SK-N-MC (cell line): ENCODE measurements at regions not wholly inside any gene's neighbourhood (a gene's known extent, or its start where the extent isn't known, plus 50 kb on each side); places are given as distances from the start of the nearest gene placed in this dataset.

ENCODE experiments used
- DNase-seq: peaks from one replicate; pipeline ENCODE4 v3.0.0-alpha.2; 2011; ENCODE audit warnings: low read depth, low spot score
- H3K27ac ChIP-seq: fragments of 200-600 bp; sonication (generic); 2 replicates; pipeline ENCODE4 v1.5.1; 2016; ENCODE audit warnings: mixed run types
- H3K36me3 ChIP-seq: fragments of 200-600 bp; sonication (generic); 2 replicates; pipeline ENCODE4 v1.6.1; 2017; ENCODE audit warnings: antibody characterized with exemption, low read length, mixed read lengths; ENCODE audit not compliant: insufficient read depth
- H3K4me3 ChIP-seq: fragments of 200-600 bp; sonication (generic); 2 replicates; pipeline ENCODE4 v1.5.1; 2016
- H3K9ac ChIP-seq: fragments of 200-600 bp; sonication (generic); 2 replicates; pipeline ENCODE4 v1.8.0; 2017; ENCODE audit warnings: mixed run types, mixed read lengths; ENCODE audit not compliant: insufficient read length
- H3K9me3 ChIP-seq: fragments of 200-600 bp; sonication (generic); 2 replicates; pipeline ENCODE4 v1.6.1; 2017; ENCODE audit warnings: low read depth, mild to moderate bottlenecking, antibody characterized with exemption, low read length, moderate library complexity, mixed read lengths
- EZH2 ChIP-seq: fragments of 200-600 bp; sonication (generic); IDR thresholded peaks from one replicate; pipeline ENCODE4 v1.6.1; 2017; ENCODE audit warnings: antibody characterized with exemption
- FOXP2 ChIP-seq: optimal IDR thresholded peaks from 2 replicates; pipeline ENCODE3; 2011; ENCODE audit warnings: mild to moderate bottlenecking, moderate library complexity; ENCODE audit not compliant: insufficient read depth; ENCODE audit errors: extremely low read length, control extremely low read depth
- POLR2AphosphoS5 ChIP-seq: IDR thresholded peaks from 2 replicates; pipeline ENCODE4 v1.6.1; 2012; ENCODE audit warnings: mild to moderate bottlenecking, low read depth, low read length, borderline replicate concordance

GRCh38 chr16:74215249-74215648, 81.4 kb upstream of the PSMD7 start:
- no peaks in the 10 kb centered on the region for H3K36me3 ChIP-seq
- H3K27ac ChIP-seq: no peak overlapping the region
- no peak overlapping the region for H3K9ac ChIP-seq
- no peaks in the 10 kb centered on the region for H3K9me3 ChIP-seq
- DNase-seq: no peak
- no peak for TF ChIP-seq FOXP2
- no peak for TF ChIP-seq EZH2
- no peak for TF ChIP-seq POLR2AphosphoS5
- H3K4me3 ChIP-seq: no peak overlapping the region

- no peak overlapping the region for H3K9ac ChIP-seq
- TF ChIP-seq FOXP2: no peak
- no peak for TF ChIP-seq EZH2
- no peak for TF ChIP-seq POLR2AphosphoS5
- H3K36me3 ChIP-seq: no peaks in the 10 kb centered on the region
- no peak overlapping the region for H3K27ac ChIP-seq
- no peak overlapping the region for H3K4me3 ChIP-seq
- H3K9me3 ChIP-seq: no peaks in the 10 kb centered on the region
- DNase-seq: no peak
Measured at GRCh38 chr16:74213372-74213771, 83.2 kb upstream of the PSMD7 start.

GRCh38 chr16:74210245-74210644, 86.4 kb upstream of the PSMD7 start:
- Histone ChIP-seq H3K27ac (no peak overlapping the region), H3K9me3 (no peaks in the 10 kb centered on the region), H3K4me3 (no peak overlapping the region), H3K36me3 (no peaks in the 10 kb centered on the region), H3K9ac (no peak overlapping the region)
- no peak for DNase-seq
- TF ChIP-seq EZH2 (no peak), POLR2AphosphoS5 (no peak), FOXP2 (no peak)

GRCh38 chr16:74202009-74202408, 94.6 kb upstream of the PSMD7 start:
- peak overlapping the region; percentile 68; the same call in 1 of the 2 replicates for H3K27ac ChIP-seq
- H3K9ac ChIP-seq: no peak overlapping the region
- H3K36me3 ChIP-seq: no peaks in the 10 kb centered on the region
- TF ChIP-seq EZH2 (no peak), FOXP2 (no peak), POLR2AphosphoS5 (no peak)
- H3K9me3 ChIP-seq: no peaks in the 10 kb centered on the region
- no peak for DNase-seq
- H3K4me3 ChIP-seq: no peak overlapping the region

GRCh38 chr16:74201576-74201975, 95.0 kb upstream of the PSMD7 start:
- Histone ChIP-seq H3K4me3 (no peak overlapping the region), H3K36me3 (no peaks in the 10 kb centered on the region), H3K9ac (no peak overlapping the region), H3K27ac (peak overlapping the region; percentile 54; the same call in 1 of the 2 replicates), H3K9me3 (no peaks in the 10 kb centered on the region)
- DNase-seq: peak; percentile 6
- TF ChIP-seq POLR2AphosphoS5: no peak

GRCh38 chr16:74200921-74201320, 95.7 kb upstream of the PSMD7 start:
- Histone ChIP-seq H3K36me3 (no peaks in the 10 kb centered on the region), H3K4me3 (no peak overlapping the region), H3K27ac (peak overlapping the region; percentile 54; the same call in 1 of the 2 replicates), H3K9ac (no peak overlapping the region), H3K9me3 (no peaks in the 10 kb centered on the region)
- TF ChIP-seq EZH2: no peak
- DNase-seq: no peak

- TF ChIP-seq FOXP2 (no peak), POLR2AphosphoS5 (no peak), EZH2 (no peak)
- H3K4me3 ChIP-seq: no peak overlapping the region
- no peaks in the 10 kb centered on the region for H3K36me3 ChIP-seq
- no peaks in the 10 kb centered on the region for H3K9me3 ChIP-seq
- DNase-seq: no peak
- H3K9ac ChIP-seq: no peak overlapping the region
- H3K27ac ChIP-seq: no peak overlapping the region
Measured at GRCh38 chr16:74199842-74200124, 96.8 kb upstream of the PSMD7 start.

GRCh38 chr16:74199066-74199841, 97.4 kb upstream of the PSMD7 start:
- Histone ChIP-seq H3K27ac (no peak overlapping the region), H3K4me3 (no peak overlapping the region), H3K36me3 (no peaks in the 10 kb centered on the region), H3K9me3 (no peaks in the 10 kb centered on the region), H3K9ac (no peak overlapping the region)
- no peak for TF ChIP-seq FOXP2
- no peak for TF ChIP-seq POLR2AphosphoS5
- no peak for TF ChIP-seq EZH2
- DNase-seq: no peak

GRCh38 chr16:74192281-74192797, 104.3 kb upstream of the PSMD7 start:
- Histone ChIP-seq H3K4me3 (no peak overlapping the region), H3K9me3 (no peaks in the 10 kb centered on the region), H3K36me3 (no peaks in the 10 kb centered on the region), H3K9ac (no peak overlapping the region), H3K27ac (no peak overlapping the region)
- no peak for DNase-seq
- TF ChIP-seq POLR2AphosphoS5: no peak
- no peak for TF ChIP-seq EZH2
- no peak for TF ChIP-seq FOXP2
